HCEC 1CT (cell line): ENCODE measurements at regions not wholly inside any gene's neighbourhood (a gene's known extent, or its start where the extent isn't known, plus 50 kb on each side); places are given as distances from the start of the nearest gene placed in this dataset.

Source experiments
- DNase-seq: peaks from one replicate; pipeline ENCODE4 v3.0.0-alpha.2; 2017

DNA sequence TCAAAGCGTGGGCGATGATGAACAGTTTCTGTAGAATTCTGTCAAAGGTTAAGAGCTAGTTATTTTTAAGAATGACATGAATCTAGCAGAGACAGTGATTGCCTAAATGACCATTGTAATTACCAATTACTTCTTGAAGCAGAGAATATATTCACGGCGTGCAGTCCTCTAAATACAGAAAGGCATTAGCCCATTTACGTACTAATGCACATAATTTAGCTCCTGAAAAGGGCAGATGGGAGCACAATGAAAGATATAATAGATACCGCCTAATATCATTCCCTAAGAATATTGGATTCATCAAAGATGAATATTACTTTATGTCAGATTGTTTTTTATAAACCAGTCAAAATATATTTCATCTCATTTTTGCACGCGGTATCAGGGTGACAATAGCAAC lies 212.4 kb downstream of the URI1 start:
- DNase-seq = no peak

GRCh38 chr19:30155381-30156200 lies 213.6 kb downstream of the URI1 start:
- DNase-seq = no peak

DNA sequence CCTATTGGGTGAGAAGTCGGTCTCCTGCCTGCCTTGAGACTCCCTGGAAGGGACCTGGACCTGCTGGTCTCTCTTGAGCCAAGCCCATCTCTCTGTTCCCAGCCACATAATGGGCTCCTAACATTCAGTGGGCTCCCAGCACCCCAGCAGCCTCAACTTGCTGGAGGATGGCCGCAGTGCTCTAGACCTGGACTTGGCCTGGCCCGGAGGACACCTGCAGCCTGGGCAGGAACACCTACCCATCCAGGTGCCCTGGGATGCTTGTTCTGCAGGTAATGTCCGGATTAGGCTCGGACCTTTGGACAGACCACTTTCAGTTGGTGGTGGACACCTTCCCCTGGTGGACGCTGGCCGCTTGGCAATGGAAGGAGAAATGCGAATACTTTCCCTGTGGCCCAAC lies 214.6 kb downstream of the URI1 start:
- DNase-seq = no peak

- DNase-seq = no peak
Observed at GRCh38 chr19:30158067-30158892, 213.9 kb upstream of the ZNF536 start.

GRCh38 chr19:30158893-30159245 lies 213.3 kb upstream of the ZNF536 start:
- no peak for DNase-seq

GRCh38 chr19:30159636-30160035 lies 212.5 kb upstream of the ZNF536 start:
- no peak for DNase-seq

- no peak for DNase-seq
Observed at GRCh38 chr19:30160426-30160825, 211.8 kb upstream of the ZNF536 start.

- no peak for DNase-seq
Observed at GRCh38 chr19:30161021-30161655, 211.0 kb upstream of the ZNF536 start.

GRCh38 chr19:30161770-30162169 lies 210.4 kb upstream of the ZNF536 start:
- no peak for DNase-seq

DNA sequence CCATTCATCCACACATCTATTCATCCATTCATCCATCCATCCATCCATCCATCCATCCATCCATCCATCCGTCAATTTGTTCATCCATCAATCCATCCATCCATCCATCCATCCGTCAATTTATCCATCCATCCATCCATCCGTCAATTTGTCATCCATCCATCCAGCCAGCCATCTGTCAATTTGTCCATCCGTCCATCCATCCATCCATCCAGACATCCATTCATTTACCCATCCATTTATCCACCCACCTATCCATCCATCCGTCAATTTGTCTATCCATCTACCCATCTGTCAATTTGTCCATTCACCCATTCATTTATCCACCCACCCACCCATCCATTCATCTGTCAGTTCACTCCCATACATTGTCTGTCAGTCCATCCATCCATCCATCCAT lies 209.5 kb upstream of the ZNF536 start:
- no peak for DNase-seq

- DNase-seq = no peak
Observed at GRCh38 chr19:30163663-30164062, 208.5 kb upstream of the ZNF536 start.

GRCh38 chr19:30165228-30165813 lies 206.9 kb upstream of the ZNF536 start:
- no peak for DNase-seq

DNA sequence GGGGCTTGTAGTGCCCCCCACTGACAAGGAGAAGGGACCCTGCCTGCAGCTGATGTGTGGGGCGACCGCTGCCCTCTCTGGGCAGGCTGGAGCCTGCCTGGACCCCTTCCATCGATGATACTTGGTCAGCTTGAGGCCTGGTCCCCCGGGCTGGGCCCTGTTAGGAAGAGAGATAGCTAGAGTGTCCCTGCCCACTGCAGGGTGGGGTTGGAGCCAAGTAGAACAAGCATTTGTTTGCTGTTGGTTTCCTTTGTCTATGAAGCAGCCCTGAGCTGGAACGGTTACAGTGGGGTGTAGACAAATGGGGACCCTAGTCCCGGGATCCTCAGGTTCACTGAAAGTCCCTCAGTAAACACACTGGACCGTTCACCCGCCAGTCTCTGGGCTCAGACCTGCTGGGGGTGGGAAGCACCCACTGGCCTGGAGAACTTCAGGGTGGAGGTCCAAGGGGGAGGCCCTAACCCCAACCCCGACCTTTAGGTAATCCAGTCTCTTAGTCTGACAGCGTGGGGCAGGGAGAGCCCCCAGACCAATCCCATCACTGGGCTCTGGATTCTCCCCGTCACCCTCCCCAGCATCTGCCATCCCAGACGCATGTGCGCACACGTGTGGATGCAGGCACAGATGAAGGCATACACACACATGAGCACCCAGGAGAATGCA lies 204.8 kb upstream of the ZNF536 start:
- no peak for DNase-seq

- DNase-seq = no peak
Observed at GRCh38 chr19:30167976-30168635, 204.1 kb upstream of the ZNF536 start.

DNA sequence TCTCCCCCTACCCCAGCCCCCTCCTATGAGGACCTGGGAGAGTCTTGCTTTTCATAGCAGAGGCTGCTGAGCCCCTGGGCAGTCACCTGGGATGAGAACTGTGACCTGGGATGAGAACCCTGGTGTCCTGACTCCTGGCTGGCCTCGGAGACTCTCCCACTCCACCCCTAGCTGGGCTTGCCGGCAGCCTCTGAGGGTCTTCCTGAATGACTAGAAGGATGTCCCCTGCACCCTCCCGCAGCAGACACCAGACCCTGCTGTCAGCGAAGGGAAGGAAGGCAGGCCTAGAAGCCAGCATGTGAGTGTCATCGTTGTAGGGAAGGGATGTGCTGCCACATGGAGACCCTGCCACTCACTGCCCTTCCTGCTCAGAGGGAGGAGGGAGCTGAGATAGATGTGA lies 203.4 kb upstream of the ZNF536 start:
- DNase-seq = no peak

- DNase-seq = no peak
Observed at GRCh38 chr19:30169196-30169900, 202.8 kb upstream of the ZNF536 start.

DNA sequence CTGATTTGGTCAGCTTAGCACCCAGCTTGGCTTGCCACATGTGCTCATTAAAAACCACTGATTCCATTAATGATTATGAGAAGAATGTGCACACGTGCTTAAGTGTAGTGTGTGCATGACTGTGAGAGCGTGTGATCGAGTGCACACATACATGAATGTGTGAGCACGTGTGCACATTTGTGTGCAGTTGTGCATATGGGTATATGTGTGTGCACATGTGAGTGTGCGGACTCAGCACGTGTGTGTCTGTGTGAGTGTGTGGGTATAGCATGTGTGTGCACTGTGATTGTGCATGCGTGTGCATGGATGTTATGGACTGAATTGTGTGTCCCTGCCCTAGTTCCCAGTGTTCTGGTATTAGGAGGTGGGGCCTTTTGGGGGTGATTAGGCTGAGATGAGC lies 202.1 kb upstream of the ZNF536 start:
- no peak for DNase-seq

- DNase-seq = no peak
Observed at GRCh38 chr19:30170495-30171137, 201.6 kb upstream of the ZNF536 start.

GRCh38 chr19:30171138-30171635 lies 201.0 kb upstream of the ZNF536 start:
- no peak for DNase-seq

- no peak for DNase-seq
Observed at GRCh38 chr19:30171795-30172612, 200.2 kb upstream of the ZNF536 start.
